ENCODE measurements at regions not wholly inside any gene's neighbourhood (a gene's known extent, or its start where the extent isn't known, plus 50 kb on each side); places are given as distances from the start of the nearest gene placed in this dataset.
"Not testable (repeated sequence)": the region's sequence is repeated elsewhere in the genome, so short reads cannot be mapped to it uniquely, and the experiment has no call there.

DNA sequence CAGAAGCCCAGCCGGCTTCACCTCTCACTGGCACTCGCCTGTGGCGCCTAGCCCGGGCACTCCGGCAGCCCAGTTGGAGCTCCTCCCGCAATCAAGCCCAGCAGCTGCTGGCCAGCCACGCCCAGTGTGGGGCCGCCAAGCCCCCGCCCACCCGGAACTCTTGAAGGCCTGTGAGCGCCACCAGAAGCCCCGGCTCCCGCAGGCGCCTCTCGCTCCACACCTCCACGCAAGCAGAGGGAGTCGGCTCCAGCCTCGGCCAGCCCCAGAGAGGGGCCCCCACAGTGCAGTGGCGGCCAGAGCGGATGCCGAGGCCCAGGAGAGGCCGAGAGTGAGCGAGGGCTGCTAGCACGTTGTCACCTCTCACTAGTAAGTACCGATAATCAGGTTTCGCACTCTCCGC lies 240.7 kb downstream of the TFEC start:
- no peak for DNase-seq (ENCODE audit: low spot score)

DNA sequence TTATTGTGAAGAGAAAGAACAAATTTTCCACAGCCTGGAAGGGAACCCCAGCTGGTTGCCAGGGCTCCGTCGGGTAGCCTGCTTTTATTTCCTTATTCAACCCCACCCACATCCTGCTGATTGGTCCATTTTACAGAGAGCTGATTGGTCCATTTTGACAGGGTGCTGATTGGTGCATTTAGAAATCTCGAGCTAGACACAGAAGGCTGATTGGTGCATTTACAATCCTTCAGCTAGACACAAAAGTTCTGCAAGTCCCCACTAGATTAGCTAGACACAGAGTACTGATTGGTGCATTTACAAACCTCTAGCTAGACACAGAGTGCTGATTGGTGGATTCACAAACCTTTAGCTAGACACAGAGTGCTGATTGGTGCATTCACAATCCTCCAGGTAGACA lies 241.1 kb downstream of the TFEC start:
- DNase-seq (ENCODE audit: low spot score): not testable (repeated sequence)

DNA sequence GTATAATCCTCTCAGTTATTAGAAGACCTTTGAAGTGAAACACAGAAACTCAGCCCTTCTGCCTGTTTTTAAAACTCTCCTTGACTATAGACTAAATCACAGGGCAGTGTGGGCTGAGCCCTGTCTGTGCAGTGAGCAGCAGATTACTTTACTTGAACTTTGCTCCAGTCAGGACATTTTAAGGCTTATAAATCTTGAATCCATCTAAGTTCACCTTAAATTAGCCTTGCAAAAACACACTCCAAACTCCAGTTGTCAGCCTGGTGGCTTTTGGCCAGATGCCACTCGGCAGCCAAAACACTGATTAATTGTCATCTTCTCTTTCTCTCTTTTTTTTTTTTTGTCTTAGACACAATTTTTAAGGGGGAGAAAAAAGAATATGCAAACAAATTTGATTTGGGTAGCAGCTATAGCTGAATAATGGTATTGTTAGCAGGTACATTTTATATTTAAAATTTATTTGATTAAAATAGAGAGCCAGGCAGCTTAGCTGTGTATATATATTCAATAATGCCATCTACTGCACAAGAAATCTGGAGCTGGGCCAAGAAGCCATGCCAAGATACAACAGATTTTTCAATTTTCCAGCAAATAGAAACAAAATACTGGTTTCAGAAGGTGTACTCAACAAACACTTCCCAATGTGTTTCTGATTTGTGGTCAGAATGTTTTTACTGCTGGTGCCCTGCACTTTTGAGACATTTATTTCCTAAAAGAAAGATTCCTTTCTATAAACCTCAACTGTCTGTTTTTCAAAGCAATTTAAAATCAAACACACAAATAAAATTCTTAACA lies 247.7 kb downstream of the TFEC start:
- DNase-seq (ENCODE audit: low spot score): no peak

DNA sequence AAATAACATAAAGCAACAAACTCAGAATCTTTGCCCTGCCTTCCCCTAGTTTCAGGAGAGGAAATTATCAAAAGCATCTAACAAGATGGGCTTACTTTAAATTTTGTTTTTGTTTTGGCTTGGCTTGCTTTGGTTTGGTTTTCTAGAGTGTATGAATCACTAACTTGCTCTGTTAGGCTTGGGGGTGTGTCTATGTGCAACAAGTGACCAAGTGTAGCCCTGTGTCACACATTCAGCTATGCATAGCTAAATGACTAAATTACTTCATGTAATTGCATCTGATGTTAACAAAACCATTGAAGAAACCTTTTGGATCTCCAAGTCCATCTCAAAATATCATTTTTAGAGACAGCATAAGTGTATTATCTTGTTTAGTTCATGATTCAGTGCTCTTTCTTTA lies 251.0 kb downstream of the TFEC start:
- DNase-seq (ENCODE audit: low spot score): no peak

DNA sequence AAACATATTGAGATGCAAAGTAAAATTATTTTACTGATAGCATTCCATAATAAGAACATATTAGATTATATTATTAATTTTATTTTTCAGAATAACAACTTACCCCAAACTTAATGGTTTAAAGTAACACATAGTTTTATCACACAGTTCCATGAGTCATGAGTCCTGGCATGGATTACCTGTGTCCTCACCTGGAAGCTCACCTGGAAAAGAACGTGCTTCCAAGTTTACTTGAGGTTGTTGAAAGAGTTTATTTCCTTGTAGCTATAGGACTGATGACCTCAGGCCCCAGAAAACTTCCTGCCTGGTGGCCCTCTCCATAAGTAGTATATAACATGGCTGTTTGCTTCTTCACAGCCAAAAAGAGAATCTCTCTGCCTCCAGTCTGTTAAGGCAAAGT lies 254.6 kb downstream of the TFEC start:
- DNase-seq (ENCODE audit: low spot score): no peak

DNA sequence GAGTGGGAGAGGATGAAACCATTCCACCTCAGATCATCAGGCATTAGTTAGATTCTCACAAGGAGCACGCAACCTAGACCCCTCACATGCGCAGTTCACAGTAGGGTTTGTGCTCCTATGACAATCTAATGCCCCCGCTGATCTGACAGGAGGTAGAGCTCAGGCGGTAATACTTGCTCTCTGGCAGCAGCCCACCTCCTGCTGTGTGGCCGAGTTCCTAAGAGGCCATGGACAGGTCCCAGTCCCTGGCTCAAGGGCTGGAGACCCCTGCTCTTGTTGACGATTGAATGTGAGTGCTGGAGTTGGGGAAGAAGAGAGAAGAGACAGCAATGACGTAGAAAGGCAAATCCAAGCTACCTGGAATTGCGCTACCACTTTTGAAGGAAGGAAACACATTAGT lies 267.2 kb downstream of the TFEC start:
- no peak for DNase-seq (ENCODE audit: low spot score)

DNA sequence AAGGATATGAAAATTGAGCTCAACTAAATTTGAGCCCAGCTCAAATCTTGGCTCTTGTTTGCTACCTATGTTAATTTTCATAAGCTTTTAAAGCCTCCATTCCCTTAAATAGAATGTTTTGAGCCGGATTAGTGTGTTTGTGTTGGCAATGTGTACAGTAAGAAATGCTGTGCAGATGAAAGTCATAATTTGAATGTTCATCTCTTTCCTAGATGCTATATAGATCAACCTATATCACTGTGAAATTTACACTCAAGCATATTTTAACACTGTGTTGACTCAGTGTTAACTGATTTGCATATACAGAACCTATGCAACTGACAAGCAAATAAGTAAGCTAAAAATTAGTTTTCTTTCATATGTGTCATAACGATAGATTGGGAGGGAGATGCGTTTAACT lies 272.5 kb downstream of the TFEC start:
- no peak for DNase-seq (ENCODE audit: low spot score)

DNA sequence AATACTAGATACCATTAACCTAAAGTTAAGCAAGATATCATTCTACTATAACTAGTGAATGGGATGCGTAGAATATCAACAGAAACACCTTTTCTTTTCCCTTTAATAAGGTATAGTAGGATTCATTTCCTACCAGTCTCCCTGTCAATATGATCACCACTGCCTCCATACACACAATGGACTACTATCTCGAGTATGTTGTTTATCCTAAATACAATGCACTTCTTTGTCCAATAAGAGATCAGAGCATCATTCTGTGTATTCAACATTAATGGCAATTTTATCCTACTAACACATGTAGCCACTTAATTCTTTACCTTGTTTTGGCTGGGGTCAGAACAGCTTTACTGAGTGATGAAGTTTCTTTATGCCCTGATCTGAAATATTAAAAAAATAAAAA lies 276.3 kb downstream of the TFEC start:
- no peak for DNase-seq (ENCODE audit: low spot score)

DNA sequence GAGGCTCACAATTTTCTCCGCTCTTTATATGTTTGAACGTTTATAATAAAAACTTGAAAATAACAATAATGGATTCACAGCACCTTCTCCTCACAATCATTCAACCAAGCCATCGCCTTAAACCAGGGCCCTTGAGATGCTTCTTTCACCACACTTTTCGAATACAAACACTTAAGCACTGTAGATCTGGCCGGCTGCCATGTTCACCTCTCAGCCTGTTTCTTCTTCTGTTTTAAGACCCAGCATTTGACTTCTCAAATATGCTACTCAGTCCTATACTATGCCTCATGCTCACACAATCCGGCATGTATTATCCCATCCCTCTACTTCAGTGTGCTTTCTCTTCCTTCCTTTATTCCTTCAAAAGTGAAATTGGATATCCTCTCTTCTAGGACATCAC lies 280.6 kb downstream of the TFEC start:
- no peak for DNase-seq (ENCODE audit: low spot score)

DNA sequence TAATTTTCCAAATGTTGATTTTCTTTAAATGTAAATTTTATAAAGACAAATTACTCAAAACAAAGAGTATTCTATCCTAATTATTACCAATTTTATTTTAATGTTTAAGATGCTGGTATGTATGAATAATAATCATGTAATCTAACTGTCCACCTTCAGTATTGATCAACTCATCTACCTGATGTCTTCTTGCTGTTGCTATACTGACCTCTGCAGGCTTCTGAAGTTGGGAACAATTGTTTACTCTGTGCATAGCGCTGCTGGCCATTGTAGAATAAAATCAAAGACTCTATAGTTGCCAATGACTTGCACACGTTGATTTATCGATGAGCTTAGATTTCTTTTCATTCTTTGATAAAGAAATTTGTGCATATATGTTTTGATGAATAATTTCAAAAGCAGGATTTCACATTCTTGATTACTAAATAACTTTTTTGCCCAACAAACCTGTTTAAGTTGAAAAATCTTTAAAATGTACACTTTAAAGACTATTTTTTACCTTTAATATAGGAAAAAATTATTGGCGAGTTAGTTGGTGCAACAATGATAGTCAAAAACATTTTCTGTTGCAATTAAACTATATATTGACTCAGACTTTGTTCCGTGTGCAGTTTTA lies 282.3 kb downstream of the TFEC start:
- peak; percentile 7 for DNase-seq (ENCODE audit: low spot score)

DNA sequence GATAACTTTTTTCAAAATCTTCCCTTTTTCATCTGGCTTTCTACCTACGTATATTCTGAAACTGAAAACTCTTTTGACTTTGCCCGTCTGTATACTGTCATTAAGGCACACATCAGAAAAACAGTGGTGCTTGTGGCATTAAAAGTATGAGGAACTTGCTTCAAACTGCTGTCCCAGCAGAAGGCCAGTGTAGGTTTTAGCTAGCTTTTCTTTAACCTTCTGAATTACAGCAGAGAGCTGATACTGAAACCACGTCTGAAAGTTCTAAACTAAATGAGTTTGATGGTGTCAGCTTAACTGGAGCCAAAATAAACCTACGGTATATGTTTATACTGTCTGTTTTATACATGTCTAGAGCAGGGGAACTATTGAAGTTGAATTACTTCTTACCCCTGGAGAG lies 283.4 kb downstream of the TFEC start:
- no peak for DNase-seq (ENCODE audit: low spot score)

DNA sequence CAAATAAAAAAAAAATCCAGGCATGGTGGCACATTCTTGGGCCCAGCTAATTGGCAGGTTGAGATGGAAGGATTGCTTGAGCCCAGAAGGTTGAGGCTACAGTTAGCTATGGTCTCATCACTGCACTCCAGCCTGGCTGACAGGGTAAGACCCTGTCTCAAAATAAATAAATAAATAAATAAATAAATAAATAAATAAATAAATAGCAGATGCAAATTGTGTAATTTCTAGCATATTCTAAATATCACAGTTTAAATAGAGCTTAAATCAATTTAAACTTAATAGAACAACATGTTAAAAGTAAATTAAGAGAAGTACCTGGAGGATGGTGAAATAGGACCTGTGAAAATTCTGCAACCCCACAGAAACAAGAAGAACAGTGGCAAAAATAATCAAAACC lies 290.5 kb downstream of the TFEC start:
- DNase-seq (ENCODE audit: low spot score): no peak

DNA sequence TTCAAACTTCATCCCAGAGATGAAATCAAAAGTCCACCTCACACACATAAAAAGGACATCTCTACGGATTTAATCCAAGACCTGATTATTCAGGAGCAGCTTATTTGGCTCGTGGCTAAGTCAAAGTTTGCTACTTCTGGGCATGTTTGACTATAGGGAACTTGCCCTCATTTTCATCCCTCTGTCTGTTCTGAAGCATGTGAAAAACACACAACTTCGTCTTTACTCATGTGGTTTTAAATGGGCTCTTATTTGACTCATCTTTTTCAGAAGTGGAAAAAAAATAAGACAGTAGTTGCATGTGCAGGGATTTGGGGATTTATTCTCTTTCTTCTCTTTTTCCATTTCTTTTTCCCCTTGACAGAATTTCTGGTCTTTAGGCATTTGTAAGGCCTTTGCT lies 295.9 kb downstream of the TFEC start:
- no peak for DNase-seq (ENCODE audit: low spot score)

DNA sequence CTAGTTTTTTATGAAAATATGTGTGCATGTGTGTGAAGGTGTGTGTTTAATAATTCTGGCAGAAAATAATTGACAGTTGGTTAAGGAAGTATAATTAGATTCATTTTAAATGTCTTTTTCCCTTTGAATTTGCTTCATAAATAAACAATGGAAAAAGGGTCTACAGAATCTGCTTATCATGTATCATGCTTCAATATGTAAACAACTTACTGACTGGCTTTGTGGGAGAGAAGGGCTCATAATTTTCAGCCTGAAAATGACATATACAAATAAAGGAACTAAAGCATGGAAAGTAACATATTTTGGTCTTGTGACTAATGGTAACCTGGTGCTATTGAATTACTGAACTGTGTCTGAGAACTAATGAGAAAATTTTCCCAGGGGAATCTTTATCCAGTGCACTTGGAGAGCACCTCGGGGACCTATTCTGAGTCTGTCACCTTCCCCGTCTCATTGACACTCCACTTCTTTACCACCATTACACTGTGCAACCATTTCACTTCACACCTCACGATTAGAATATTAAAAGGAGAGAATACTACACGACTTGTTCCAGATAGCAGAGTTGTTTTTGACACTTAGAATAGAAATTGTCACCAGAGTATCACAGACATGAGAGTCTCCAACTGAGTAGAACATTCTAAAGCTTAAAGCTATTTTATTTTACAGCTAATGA lies 298.6 kb downstream of the TFEC start:
- no peak for DNase-seq (ENCODE audit: low spot score)

DNA sequence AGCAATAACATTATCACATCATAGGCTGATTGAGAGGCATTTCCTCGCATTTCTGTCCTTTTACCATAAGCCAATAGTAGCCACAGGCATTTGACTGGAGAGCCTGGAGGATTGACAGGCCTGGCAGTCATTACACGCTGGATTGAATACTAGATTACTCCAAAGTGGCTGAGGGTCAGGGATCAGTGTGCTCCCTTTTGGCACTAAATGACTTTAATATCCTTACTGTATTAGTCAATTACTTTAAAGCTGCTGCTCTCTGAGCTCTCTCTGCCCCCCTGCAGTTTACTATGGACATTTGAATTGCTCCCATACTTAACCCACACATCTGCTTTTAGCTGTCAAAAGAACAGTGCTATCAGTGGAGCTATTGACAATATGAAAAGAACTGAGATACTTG lies 302.0 kb downstream of the TFEC start:
- DNase-seq (ENCODE audit: low spot score): no peak

DNA sequence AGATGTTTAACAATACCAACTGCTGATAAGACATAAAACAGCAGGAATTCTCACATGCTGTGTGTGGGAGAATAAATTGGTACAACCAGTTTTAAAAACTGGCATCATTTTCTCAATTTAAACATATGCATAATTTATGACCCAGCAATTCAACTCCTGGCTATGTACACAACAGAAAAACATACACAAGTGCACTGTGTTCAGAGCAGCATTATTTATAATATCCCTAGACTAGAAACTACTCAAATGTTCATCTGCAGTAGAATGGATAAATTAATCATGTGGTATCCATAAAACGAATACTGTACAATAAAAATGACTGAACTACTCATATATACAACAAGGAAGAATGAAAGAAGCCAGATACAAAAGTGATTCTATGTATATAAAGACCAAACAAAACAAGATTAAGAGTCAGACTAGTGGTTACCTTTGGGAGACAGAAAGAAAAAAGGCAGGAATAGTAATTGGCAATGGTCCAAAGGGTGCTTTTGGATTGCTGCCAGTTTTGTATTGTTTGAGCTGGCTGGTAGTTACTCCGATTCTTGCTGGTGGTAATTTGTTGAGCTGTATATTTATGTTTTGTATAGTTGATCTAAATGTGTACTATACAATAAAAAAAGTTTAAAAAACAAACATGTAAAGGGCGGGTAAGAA lies 306.0 kb downstream of the TFEC start:
- no peak for DNase-seq (ENCODE audit: low spot score)

DNA sequence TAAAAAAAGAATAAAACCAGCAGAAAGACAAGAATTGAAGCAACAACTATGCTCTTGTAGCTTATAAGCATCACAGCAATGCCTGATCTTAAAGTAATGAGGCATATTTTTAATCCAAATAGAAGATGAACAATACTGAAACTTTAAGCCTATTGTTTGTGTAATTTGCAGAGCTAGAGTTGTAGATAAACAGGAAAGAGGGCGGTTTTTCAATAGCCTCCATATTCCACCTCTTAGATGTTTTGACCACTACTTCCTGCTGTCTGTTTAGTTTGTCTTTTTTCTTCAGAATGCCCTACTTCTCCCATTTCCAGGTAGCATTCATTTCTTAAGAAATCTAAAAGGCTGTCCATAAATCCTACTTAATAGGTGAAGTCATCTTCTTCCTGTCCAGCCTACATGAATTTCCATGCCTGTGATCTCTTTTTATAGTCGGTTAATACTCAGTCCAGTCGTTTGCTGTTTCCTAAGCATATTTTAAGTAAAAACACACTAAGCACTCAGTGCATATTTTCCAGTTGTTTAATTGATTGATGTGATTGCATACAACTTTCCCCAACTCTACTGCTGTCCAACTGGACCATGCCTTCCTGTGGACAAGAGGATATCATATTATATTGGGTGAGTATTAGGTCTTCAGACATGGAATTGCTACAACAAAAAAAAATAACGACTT lies 308.1 kb downstream of the TFEC start:
- DNase-seq (ENCODE audit: low spot score): no peak

DNA sequence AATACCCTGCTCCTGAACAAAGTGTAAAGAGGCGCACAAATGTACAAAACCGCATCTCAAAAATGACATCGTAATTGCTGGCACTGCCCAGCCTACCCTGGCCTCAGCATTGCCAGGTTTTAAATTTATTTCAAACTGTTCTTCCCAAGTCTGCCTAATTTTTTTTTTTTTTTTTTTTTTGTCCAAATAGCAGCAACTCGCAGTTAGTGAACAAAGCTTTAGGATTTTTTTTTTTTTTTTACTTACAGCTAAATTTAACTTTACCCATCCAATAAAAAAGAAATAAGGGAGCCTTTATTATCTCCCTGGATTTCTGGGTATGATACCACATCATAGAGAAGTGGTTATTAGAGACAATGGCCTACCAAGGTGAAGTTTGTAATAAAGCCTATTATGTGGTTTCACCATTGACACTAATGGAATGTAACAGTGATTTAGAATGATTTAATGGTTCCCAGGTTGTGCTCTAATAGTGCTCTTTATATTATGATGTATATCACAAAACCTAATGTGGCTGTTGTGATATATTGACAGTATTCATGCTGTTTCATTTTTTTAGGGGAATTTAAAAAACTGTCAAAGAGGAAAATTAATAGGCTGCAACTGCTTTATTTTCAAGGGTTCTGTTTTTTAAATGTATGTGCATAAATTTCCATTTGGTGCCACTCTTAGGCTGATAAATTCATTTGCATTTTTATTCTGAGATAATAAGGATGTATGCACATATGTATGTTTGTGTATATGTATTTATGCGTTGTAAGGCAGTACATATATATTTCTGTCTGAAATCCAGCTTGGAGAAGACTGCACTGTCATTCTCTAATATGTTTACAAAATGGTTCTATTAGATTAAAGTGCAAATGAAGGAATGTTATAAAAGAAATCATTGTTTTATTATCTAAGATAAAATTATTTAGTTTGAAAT lies 309.0 kb downstream of the TFEC start:
- no peak for DNase-seq (ENCODE audit: low spot score)

DNA sequence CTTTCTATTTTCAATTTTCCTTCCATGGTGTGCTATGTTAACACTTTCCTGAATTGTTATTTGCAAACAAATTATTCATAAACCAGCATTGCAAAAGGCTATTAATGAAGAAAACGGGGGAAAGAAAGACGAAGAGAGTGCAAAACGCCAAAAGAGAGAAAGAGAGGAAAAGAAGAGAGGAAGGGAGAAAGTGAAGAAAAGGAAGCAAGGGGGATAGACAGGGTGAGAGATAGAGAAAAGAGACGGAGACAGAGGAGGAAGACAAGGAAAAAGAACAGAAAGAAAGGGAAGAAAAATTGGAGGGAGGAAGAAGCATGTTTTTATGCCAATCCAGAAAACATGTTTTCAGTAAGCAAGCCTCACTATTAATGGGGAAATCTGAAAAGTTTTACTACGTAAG lies 310.6 kb downstream of the TFEC start:
- no peak for DNase-seq (ENCODE audit: low spot score)

DNA sequence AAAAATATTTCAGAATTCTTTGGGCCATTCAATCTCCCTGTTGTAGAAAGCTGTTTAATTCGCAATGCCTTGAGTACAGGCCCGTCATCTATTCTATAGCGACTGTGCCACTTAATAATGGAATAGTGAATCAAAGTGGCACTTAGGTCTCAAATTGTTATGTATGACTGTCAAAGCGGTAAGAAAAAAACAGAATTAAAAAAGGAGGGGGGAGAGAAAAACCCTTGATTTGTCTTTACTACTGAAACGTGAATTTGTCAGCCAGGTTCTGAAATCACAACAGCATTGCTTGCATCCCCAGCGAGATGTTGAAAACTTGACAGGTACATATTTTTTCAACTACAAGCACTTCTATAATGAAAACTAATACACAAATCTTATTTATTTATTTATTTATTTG lies 320.9 kb downstream of the TFEC start:
- no peak for DNase-seq (ENCODE audit: low spot score)

DNA sequence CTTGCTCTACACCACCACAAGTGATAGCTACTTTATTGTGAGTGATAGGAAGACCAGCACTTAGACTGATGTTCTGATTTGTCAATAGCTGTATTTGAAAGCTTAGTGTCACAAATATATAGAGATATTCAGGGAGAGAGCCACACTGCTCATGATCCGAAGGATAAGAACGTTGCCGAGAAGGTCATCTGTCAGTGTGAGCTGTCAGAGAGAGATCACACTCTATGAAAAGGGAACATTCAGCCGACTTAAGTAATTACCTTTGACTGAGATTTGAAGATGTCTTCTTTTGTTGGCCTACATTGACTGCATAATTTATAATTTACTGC lies 322.6 kb downstream of the TFEC start:
- DNase-seq (ENCODE audit: low spot score): no peak
